ENCODE measurements at regions not wholly inside any gene's neighbourhood (a gene's known extent, or its start where the extent isn't known, plus 50 kb on each side); places are given as distances from the start of the nearest gene placed in this dataset.

DNA sequence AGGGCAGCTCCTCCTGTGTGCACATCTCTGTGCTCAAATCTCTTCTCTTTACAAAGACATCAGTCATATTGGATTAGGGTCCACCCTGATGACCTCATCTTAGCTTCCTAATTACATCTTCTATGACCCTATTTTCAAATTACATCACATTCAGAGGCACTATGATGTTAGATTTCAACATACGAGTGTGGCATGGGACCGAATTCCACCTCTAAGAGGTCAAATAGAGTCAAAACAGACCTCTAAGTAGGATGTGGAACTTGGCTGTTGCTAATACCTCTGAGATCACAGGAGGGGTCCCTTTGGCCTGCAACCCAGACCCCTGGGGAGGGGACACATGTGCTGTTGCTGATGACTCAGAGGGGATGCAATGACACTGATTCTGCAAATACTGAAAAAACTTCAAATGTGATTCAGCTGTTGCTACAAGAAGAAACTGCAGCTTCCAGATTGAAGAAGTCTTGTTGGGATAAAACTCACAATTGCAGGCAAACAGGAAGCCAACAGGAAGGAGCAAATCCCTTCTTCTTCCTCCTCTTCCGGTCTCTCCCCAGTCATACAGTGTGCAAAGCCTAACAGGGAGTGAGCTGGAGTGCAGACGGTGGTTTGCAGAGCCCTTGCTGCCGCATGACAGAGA lies 216.2 kb downstream of the MYLK4 start:
- DNase-seq, result peak in 1 of 2 donors; percentile 14

DNA sequence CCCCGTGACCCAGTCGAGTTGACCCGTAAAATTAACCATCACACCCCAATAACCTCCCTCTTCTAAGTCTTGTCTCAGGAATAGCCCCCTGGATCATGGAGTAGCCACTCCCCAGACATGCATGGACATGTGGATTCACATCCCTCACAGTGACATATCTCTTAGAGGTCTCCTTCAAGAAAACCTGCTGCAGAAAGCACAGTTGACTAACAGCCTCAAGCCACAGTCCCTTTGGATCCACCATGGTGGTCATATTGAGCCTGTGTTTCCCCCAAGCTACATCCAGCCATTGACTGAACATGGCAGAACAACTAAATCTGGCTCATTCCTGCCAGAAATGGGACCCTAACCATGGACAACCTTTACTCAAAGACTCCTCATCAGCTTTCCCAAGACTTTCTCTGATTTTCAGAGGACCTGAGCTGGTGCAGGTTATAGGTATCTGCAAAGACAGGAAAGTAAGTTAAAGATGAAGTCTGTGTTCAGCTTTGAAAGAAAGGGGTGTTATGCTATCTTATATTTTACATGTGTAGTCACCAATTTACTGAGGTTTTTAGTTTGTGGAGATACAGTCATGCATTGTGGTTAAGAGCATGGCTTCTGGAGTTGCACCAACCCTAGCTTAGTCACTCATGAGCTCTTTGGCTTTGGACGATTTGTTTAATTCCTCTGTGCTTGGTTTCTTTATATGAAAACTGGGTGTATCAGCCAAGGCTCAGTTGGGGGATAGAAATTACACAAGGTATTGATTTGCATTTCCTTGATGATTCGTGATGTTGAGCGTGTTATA lies 219.1 kb downstream of the MYLK4 start:
- no peak for DNase-seq

DNA sequence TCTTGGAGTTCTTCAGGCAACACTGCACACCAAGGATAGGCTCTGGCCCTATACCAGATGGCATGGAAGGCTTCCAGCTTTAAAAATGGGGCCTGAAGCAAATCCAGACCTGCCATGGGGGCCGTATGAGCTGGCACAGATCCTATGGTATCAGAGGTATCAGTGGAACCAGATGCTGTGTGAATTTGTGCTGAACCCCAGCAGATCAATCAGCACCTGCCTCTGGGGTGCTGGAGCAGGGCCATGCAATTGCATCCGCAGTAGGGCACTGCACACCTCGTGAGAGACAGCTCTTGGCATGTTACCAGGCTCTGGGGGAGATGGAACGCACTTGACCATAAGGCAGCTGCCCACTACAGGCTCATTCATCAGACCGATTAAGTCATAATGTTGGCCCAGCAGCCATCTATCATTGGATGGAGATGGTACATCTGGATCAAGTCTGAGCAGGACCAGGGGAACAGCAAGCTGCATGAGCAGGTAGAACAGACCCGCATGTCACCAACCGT lies 221.5 kb downstream of the MYLK4 start:
- no peak for DNase-seq

DNA sequence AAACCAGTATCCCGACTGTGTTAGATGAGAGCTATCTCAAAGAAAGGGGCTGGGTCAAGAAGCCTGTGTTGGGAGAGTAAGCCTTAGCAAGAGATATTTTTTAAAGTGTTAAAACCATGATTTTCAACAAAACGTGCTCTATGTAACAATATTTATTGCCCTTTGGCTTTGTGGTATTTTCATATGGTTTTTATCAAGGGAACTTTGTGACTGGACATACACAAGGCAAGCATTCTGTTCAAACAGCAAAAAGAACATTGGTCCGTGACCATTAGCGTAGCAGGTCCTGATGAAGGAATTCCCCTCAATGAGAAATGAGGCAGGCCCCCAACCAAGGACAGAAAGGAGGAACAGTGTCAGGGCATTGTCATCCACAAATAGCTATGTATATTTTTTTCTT lies 222.6 kb downstream of the MYLK4 start:
- no peak for DNase-seq

DNA sequence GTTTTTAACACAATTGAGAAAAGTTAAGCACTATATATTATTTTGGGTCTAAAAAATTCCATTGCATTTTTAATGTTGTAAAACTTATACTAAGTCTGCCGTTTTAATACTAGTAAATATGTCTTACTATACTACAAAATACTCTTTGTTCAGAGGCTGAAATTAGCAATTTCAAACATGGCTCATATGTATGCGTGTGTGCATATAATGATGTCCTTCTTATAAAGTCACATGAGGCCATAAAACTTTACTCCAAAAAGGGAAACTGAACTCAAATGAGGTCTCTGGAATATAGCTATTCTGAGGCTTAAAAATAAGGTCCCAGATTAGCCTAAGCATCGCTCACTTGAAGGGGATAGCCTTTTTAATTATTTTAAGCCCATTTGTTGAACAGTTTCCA lies 224.0 kb downstream of the MYLK4 start:
- no peak for DNase-seq

DNA sequence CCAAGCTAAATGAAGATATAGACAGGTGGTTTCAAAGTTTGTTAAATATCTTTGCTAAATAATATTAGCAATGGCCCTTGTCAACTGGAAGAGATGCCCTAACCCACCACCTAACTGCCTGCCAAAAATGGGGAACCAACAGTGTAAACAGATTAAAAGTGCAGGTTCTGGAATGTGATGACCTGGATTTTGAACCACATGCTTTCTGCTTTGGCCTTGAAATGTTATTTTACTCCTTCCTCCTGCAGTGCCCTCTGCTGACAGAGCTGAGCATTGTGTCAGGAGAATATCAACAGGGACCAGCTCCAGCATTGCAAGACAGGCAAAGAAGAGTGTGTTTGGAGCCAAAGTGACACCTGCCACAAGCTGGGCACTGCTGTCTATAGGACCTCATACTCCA lies 226.6 kb downstream of the MYLK4 start:
- DNase-seq, result no peak

DNA sequence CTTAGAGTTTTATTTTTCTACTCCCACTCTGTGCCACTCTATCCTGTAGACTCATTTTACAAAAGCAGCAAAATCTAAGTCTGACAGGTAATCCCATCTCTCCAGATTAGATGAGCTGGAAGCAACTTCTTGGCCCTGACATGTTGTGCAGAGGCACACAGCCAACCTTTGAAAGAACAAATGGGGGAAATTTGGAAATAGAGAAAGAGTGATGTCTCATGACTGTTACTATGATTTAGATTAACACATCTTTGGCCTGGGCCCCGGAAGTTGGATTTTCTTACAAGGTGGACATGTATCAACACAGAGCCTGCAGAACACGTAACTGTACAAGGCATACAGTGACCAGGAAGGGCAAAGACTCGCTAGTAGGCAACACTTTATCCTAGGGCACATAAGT lies 227.7 kb downstream of the MYLK4 start:
- no peak for DNase-seq

DNA sequence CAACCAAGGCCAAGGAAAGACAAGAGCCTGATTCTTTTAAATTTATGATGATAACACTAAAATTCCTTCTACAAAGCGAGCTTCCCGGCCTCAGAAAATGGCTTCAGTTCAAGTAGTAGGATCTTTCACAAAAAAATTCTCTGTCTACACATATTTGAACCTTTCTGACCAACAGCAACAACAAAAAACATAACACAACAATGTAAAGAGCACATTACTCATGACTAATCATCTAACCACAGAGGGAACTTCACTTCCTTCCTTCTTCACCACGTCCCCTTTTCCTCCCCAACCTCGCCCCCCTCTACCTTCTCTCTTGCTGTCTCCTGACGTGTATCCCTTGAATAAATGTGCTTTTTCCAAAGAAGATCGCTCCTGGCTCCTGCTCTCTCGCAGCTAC lies 228.2 kb downstream of the MYLK4 start:
- DNase-seq, result peak in 1 of 2 donors; percentile 24

DNA sequence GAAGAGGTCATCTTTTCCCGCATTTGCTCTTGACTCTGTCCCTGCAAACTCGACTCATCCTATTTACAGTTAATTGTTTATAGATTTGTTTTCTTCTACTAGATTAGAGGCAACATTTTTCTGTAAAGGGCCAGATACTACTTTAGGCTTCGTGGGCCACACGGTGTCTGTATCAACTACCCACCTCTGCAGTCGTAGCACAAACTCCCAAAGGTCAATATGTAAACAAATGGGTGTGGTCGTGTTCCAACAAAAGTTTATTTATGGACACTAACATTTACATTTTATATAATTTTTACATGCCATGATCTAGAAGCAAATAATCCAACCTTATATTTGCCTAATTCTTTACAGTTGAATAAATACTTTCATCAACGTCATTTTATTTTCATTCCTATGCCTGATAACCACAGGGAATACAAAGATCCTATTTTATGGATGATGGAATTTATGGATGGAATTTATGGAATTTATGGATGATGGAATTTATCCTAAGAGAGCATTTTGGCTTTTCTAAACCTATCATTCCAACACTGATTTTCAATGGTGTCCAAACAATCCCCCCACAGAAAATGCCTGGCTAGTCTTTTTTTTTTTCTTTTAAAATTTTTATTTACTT lies 232.8 kb downstream of the MYLK4 start:
- DNase-seq, result no peak

DNA sequence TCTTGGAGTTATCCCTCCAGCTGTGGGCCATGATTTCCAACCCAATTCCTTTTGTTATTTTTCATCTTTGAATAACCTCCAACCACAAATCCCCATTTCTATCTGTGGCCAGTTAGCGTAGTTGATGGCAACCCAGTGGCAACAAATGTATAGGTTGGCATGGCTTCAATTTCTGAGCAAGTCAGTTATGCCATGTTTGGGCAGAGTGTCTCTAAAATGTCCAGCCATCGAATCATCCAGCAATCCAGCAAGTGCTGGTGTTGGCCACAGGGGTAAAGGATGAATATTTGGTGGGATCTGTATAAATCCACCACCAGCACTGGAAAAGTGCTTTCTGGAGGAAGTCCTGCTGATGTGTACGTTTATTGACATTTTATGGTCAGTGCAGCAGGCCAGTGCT lies 233.3 kb downstream of the MYLK4 start:
- no peak for DNase-seq

DNA sequence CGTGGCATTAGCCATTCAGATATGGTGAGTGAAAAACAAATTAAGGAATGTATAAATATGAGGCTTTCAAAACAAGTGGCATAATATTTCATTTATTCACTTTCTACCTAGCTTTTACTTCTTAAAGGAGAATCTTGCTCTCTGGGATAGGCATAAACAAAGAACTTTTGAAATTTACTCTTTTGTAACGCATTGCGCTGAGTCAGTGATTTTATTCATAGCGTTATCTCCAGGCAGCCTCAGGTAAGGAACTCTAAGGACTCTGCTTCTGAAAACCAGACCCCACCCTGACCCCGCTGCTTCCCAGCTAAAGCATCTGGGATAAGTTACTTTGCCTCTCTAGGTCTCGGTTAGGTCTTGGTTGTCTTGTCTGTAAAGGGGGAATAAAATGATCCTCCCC lies 234.7 kb downstream of the MYLK4 start:
- no peak for DNase-seq

DNA sequence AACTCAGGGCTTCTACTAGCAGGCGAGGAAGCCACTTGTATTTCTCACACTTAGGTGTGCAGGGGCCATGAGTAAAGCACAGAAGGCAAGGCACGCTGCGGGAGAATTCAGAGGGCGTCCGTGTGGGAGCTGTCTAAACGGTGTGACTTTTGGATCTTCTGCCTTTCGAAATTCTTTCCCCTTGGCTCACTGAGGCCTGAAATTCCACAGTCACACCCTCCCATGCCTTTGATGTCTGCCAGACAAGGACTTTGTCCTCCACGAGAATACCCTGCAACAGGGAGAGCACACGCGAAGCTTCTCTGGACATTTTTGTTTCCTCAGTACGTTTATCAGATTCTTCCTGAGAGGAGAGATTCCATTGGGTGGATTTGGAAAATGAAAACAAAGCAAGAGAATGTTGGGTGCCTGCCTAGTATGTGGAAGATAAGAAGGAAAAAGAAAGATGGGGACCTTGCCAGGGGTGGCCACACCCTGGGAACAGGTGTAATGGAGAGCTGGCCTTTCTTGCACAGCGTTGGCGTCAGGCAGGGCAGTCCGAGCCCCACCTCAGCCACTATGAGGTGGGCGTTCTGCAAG lies 235.7 kb downstream of the MYLK4 start:
- no peak for DNase-seq

DNA sequence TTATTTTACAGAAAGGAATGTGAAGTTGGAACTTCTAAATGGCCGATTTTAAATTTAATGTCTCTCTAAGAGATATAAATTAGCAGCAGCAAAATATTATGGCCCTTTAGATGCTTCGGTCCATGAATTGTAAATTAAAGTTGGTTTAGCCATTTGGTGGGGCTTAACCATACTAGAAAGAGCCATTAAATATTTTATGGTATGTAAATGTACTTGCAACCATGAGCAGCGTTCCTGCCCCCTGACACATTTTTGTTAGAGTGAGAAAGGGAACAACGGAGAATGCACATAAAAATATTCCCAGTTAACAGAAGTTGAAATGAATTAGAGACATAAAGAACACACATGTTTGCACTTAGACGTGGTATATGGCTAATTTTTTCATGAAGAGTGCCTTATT lies 237.9 kb downstream of the MYLK4 start:
- DNase-seq, result no peak

DNA sequence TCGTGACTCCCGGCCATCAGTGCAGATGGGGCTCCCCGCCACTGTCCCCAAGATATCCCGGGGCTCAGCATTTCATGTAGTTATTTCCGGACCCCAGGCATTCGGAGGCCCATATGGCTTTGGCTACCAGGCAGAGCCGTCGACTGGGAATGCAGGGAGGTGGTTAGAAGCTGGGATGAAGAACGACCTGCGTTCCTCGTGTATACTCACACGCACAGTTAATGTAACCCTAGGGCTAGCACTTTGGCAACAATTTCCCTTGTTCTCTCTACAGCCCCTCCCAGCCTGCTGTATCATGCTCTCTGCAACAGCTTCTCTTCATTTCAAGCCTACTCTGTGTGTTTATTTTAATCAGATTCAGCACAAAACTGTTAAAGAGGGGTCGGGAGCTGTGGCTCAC lies 240.4 kb downstream of the MYLK4 start:
- no peak for DNase-seq

DNA sequence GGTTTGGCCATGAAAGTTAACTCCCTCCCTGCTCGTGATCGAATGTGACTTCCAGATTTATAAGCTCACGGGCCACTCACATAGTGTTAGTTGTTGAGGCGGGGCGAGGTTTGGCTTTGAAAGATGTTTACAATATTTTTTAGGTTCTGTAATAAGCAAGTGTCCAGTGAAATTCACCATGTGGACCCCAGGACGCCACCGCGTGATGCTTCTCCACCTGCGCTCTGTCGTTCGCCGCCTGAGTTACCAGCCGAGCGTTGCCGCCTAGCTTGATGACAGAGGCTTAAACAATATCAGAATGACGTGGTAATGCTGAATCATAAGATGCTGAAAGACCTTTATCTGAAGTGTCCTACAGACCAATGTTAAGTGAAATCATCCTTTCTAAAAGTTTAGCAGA lies 241.0 kb downstream of the MYLK4 start:
- no peak for DNase-seq

DNA sequence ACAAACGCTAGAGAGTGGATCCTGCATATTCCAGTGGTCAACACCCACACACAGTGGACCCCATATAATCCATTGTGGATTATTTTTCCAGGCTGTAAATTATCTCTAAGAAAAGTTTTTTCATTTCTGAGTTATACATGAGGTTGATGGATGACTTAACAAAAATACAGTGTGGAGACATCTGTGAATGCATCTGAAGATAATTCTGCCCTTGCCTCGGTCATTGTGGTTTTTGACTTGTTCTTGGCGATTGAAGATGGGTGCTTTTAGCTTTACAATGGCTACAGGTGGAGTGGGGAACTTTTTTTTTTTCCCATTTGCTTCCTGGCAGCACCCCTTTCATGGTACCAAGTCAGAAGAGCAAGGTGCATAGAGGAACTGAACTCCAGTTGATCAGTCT lies 242.7 kb downstream of the MYLK4 start:
- no peak for DNase-seq

DNA sequence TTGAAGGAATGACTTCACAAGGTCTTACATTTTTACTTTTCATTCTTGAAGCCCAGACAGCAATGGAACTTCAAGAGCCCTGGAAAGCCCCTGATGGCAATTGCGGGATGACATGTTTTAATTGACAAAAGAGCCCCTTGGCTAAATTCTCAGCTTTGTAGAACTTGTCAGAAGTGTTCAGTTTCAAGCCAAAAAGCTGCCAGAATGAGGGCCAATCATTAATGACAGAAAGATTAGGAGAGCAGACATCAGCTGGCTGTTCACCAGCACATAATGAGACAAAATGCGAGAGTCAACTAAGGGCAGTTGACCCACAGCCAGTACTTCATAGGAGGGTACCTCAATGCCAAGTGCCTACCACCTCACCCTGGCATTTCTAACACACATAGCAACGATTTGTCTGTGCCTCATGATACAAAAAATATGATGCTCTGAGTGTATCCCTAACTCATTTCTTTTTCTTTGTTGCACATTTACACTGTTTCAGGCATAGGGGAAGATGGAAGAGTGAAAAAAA lies 243.1 kb downstream of the MYLK4 start:
- no peak for DNase-seq

DNA sequence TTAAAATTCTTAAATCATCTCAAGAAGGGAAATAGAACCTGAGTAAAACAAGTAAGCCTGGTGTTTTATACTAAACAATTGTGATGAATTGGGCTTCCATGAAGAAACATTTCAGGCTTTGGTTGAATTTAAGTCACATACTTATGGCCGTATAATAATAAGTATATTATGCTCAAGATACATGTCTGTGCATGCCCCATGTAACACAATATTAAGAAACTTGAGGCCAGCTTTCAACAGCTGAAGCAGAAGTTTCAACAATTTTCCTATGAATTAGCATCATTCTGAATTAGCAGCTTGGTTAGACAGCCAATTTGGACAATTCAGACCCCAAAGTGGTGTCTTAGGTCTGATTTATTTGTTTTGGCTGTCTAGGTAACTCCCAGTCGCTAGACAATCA lies 243.7 kb downstream of the MYLK4 start:
- DNase-seq, result no peak

DNA sequence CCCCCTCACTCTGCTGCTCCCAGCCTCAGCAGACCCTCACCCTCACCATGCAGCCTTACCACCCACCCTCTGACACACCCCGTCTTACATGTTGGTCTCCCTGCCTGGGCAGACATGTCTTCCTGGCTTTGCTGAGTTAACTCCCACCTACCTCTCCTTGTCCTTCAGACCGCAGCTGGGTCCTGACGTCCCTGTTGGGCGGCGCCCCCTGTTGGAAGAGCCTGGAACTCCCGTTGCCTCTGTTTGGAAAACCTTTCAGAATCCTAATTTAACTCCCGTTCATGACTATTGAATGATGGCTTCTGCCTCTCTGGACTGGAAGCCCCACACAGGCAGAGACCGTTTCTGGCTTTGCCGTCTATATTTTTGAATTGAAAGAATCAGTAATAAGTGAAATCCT lies 245.1 kb downstream of the MYLK4 start:
- no peak for DNase-seq

DNA sequence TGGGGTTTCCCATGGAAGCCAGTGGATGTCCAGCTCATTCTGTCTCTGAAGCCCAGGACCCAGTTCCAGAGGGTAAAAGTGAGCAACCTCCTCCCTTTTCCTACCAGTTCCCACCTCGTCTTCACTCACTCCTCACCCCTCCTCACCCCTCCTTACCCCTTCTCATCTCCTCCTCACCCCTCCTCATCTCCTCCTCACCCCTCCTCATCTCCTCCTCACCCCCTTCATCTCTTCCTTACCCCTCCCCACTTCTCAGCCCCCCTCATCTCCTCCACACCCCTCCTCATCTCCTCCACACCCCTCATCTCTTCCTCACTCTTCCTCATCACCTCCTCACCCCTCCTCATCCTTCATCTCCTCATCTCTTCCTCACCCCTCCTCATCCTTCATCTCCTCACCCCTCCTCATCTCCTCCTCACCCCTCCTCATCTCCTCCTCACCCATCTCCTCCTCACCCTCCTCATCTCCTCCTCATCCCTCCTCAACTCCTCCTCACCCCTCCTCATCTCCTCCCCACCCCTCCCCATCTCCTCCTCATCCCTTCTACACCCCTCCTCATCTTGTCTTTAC lies 246.1 kb downstream of the MYLK4 start:
- no peak for DNase-seq

DNA sequence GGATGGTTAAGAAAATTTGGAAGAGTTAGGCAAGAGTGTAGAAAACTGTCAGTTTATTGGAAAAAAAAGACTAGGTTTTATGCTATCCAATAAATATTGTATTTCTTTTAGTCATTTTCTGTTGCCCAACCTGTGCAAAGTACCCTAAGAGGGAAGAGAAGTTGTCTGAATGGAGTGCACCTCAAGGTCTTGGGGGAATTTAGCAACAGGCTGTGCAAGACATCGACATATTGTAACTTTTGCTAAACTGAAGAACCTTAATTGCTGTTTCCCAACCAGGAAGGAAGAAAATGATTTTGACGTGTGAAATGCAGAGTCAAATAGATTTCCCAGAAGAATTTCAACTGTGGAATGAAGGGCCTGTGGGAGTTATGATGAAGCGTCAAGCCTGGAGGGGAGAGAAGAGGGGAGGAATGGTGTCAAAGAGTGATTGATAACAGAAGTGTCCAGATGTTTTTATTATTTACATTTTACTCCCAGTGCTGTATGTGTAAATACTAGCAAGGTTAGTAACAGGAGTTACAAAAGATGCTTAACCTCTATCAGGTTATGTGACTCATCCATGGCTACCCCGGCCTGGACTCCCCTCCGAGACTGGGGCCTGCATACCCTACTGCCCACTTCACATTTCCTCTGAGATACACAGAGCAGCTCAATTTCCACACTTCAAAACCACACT lies 246.8 kb downstream of the MYLK4 start:
- DNase-seq, result no peak

DNA sequence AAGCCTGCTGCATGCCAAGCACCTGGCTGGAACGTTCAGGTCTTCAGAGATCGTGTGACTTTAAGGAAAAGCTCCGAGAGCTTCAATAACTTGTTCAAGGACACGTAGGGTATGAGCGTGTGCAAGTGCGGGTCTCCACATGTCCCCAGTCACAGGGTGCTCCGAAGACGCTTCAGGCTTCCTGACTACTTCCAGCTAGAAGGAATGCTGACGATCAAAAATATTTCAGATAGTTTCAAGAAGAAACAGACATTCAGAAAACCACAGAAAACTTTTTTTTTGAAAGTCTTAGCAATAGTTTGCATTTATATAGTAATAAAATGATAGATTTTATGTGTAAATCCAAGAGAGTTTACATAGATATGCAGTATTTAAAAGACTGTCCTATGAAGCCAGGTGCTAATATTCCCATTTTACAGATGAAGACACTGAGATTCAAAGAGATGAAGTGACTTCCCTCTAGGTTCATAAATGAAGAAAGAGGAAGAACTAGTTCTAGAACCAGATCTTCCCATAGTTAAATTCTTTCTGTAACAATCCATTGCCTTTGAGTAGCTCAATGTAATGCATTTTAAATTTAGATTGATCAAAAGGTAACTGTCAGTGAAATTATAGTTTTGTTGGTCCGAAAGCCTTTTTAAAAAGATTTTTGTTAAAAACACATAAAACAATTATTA lies 247.6 kb downstream of the MYLK4 start:
- no peak for DNase-seq

Data from CD4-positive, alpha-beta T cell treated with Interleukin-4 for 1 hour (primary cell).